HL-60 (cell line): ENCODE measurements at regions not wholly inside any gene's neighbourhood (a gene's known extent, or its start where the extent isn't known, plus 50 kb on each side); places are given as distances from the start of the nearest gene placed in this dataset.

Source experiments
- DNase-seq, 2 experiments: peaks; one replicate each; pipeline ENCODE4 v3.0.0-alpha.2; 2010 to 2020; ENCODE audit warnings: low read depth in 1 of 2, low spot score in 1 of 2
- H3K27ac ChIP-seq: fragments of 250-450 bp; sonication (Bioruptor Pico); replicated peaks from 2 replicates; pipeline ENCODE4 v1.5.1; 2020; ENCODE audit warnings: mild to moderate bottlenecking, moderate library complexity
- H3K27me3 ChIP-seq: fragments of 250-450 bp; sonication (Bioruptor Pico); 2 replicates; pipeline ENCODE4 v1.5.1; 2021; ENCODE audit warnings: mild to moderate bottlenecking, moderate library complexity; ENCODE audit not compliant: insufficient read depth, poor library complexity, severe bottlenecking
- H3K4me3 ChIP-seq: replicated peaks from 2 replicates; pipeline ENCODE4 v1.5.1; 2011; ENCODE audit warnings: mild to moderate bottlenecking, control low read depth, low read length; ENCODE audit not compliant: insufficient read depth
- GABPA ChIP-seq: IDR thresholded peaks from 2 replicates; pipeline ENCODE4 v1.6.1; 2012; ENCODE audit warnings: low read depth
- POLR2AphosphoS5 ChIP-seq: IDR thresholded peaks from 2 replicates; pipeline ENCODE4 v1.6.1; 2012; ENCODE audit warnings: low read depth
- SPI1 ChIP-seq: IDR thresholded peaks from 2 replicates; pipeline ENCODE4 v1.6.1; 2012; ENCODE audit warnings: low read depth, mild to moderate bottlenecking, borderline replicate concordance
- TF ChIP-seq, protein P1 (sequence below): IDR thresholded peaks from one replicate; pipeline ENCODE4 v1.5.1; 2011; ENCODE audit warnings: low read length, control low read depth, inconsistent platforms; ENCODE audit not compliant: insufficient read depth
- TF ChIP-seq, protein P2 (sequence below): IDR thresholded peaks from 2 replicates; pipeline ENCODE4 v1.6.1; 2012; ENCODE audit warnings: low read depth; ENCODE audit not compliant: insufficient replicate concordance

- TF ChIP-seq POLR2AphosphoS5 = no peak
- no peak for TF ChIP-seq GABPA
- TF ChIP-seq, protein P1, sequence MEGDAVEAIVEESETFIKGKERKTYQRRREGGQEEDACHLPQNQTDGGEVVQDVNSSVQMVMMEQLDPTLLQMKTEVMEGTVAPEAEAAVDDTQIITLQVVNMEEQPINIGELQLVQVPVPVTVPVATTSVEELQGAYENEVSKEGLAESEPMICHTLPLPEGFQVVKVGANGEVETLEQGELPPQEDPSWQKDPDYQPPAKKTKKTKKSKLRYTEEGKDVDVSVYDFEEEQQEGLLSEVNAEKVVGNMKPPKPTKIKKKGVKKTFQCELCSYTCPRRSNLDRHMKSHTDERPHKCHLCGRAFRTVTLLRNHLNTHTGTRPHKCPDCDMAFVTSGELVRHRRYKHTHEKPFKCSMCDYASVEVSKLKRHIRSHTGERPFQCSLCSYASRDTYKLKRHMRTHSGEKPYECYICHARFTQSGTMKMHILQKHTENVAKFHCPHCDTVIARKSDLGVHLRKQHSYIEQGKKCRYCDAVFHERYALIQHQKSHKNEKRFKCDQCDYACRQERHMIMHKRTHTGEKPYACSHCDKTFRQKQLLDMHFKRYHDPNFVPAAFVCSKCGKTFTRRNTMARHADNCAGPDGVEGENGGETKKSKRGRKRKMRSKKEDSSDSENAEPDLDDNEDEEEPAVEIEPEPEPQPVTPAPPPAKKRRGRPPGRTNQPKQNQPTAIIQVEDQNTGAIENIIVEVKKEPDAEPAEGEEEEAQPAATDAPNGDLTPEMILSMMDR = no peak
- TF ChIP-seq, protein P2, sequence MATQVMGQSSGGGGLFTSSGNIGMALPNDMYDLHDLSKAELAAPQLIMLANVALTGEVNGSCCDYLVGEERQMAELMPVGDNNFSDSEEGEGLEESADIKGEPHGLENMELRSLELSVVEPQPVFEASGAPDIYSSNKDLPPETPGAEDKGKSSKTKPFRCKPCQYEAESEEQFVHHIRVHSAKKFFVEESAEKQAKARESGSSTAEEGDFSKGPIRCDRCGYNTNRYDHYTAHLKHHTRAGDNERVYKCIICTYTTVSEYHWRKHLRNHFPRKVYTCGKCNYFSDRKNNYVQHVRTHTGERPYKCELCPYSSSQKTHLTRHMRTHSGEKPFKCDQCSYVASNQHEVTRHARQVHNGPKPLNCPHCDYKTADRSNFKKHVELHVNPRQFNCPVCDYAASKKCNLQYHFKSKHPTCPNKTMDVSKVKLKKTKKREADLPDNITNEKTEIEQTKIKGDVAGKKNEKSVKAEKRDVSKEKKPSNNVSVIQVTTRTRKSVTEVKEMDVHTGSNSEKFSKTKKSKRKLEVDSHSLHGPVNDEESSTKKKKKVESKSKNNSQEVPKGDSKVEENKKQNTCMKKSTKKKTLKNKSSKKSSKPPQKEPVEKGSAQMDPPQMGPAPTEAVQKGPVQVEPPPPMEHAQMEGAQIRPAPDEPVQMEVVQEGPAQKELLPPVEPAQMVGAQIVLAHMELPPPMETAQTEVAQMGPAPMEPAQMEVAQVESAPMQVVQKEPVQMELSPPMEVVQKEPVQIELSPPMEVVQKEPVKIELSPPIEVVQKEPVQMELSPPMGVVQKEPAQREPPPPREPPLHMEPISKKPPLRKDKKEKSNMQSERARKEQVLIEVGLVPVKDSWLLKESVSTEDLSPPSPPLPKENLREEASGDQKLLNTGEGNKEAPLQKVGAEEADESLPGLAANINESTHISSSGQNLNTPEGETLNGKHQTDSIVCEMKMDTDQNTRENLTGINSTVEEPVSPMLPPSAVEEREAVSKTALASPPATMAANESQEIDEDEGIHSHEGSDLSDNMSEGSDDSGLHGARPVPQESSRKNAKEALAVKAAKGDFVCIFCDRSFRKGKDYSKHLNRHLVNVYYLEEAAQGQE = no peak
- TF ChIP-seq SPI1 = no peak
- Histone ChIP-seq H3K27me3 (peaks cover 5% of the 10 kb centered on the region), H3K27ac (no peak overlapping the region), H3K4me3 (no peak overlapping the region)
- DNase-seq = no peak
Measured at GRCh38 chr9:89822996-89823395, 218.2 kb downstream of the GADD45G start.

DNA sequence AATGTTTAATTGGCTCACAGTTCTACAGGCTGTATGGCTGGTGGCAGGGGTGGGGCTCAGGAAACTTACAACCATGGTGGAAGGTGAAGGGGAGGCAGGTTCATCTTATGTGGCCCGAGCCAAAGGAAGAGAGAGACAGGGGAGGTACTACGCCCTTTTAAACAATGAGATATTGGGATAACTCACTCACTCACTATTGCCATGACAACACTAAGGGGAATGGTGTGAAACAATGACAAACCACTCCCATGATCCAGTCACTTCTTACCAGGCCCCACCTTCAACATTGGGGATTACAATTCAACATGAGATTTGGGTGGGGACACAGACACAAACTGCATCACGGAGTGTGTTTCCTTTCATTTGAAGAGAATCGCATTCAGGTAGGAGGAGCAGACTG is 220.9 kb downstream of the GADD45G start:
- peaks cover 14% of the 10 kb centered on the region for H3K27me3 ChIP-seq
- no peak for DNase-seq

DNA sequence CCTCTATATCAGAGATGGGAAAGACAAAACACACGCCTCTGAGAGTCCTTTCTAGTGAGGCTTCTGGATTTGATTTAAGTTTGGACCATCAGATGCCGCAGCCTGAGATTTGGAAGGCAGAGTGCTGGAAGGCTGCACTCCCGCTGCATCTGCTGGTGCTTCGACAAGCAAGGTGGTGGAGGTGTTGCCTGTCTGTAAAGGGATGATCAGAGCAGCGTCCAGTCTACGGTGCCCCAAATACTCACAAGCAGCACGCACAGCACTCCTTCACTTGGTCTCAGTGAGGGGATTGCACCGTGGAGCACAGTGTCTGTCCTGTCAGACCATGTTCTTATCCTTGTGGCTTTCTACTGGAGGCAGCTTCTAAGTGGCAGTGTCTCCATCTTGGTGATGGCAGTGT is 221.4 kb downstream of the GADD45G start:
- DNase-seq = no peak
- Histone ChIP-seq H3K27ac (no peak overlapping the region), H3K27me3 (peaks cover 14% of the 10 kb centered on the region), H3K4me3 (no peak overlapping the region)
- no peak for TF ChIP-seq SPI1
- no peak for TF ChIP-seq GABPA
- TF ChIP-seq, protein P2 = no peak
- TF ChIP-seq, protein P1 = no peak
- TF ChIP-seq POLR2AphosphoS5 = no peak

More for the DNA sequence above, 220.9 kb downstream of the GADD45G start:
- no peak overlapping the region for H3K4me3 ChIP-seq
- H3K27ac ChIP-seq = no peak overlapping the region
- TF ChIP-seq, protein P1 = no peak
- TF ChIP-seq, protein P2 = no peak
- no peak for TF ChIP-seq SPI1
- TF ChIP-seq GABPA = no peak
- TF ChIP-seq POLR2AphosphoS5 = no peak
